GM12891 (cell line): ENCODE measurements at regions not wholly inside any gene's neighbourhood (a gene's known extent, or its start where the extent isn't known, plus 50 kb on each side); places are given as distances from the start of the nearest gene placed in this dataset.

Experiments used
- POLR2A ChIP-seq: IDR thresholded peaks from 2 replicates; pipeline ENCODE4 v1.6.1; 2011; ENCODE audit warnings: low read depth, low read length, control low read depth
- POLR2AphosphoS5 ChIP-seq: IDR thresholded peaks from 2 replicates; pipeline ENCODE4 v1.6.1; 2011; ENCODE audit warnings: low read depth, low read length, control low read depth
- SPI1 ChIP-seq: IDR thresholded peaks from 2 replicates; pipeline ENCODE4 v1.6.1; 2011; ENCODE audit warnings: low read depth, low read length, control low read depth
- TAF1 ChIP-seq: IDR thresholded peaks from 2 replicates; pipeline ENCODE4 v1.6.1; 2011; ENCODE audit warnings: low read depth, low read length, control low read depth

GRCh38 chr3:168973206-168973605, 690.3 kb downstream of the MECOM start:
- TF ChIP-seq TAF1 (no peak), POLR2A (no peak), POLR2AphosphoS5 (no peak), SPI1 (no peak)
